Left lung (tissue), 4 donors: ENCODE measurements at regions not wholly inside any gene's neighbourhood (a gene's known extent, or its start where the extent isn't known, plus 50 kb on each side); places are given as distances from the start of the nearest gene placed in this dataset.
A peak's percentile ranks its signal among the peaks of the same experiment; 100 is the strongest.

Experiments used
- ATAC-seq: fragments of 200-7000 bp; cut with Tn5 transposase; one replicate; pipeline ENCODE4 v1.9.1; 2020; ENCODE audit warnings: moderate library complexity
- DNase-seq, 4 donors: peaks; one replicate each; pipeline ENCODE4 v3.0.0-alpha.2; 2013 to 2020
- H3K27ac ChIP-seq, 2 donors: fragments of 200-600 bp; sonication (generic) in 1 of 2; one replicate each; pipeline versions ENCODE4 v1.5.0 to v1.8.0; 2020 to 2021
- H3K27me3 ChIP-seq, 2 donors: fragments of 200-600 bp; sonication (generic) in 1 of 2; one replicate each; pipeline versions ENCODE4 v1.5.0 to v1.8.0; 2020 to 2021
- H3K36me3 ChIP-seq, 2 donors: fragments of 200-600 bp; sonication (generic) in 1 of 2; one replicate each; pipeline versions ENCODE4 v1.5.0 to v1.8.0; 2020 to 2021
- H3K4me1 ChIP-seq, 2 donors: fragments of 200-600 bp; one replicate each; pipeline ENCODE4 v1.8.0; 2021
- H3K4me3 ChIP-seq, 2 donors: fragments of 200-600 bp; sonication (generic) in 1 of 2; one replicate each; pipeline versions ENCODE4 v1.5.0 to v1.8.0; 2020 to 2021; ENCODE audit warnings: mild to moderate bottlenecking in 1 of 2
- H3K9me3 ChIP-seq, 2 donors: fragments of 200-600 bp; sonication (generic) in 1 of 2; one replicate each; pipeline versions ENCODE4 v1.5.0 to v1.8.0; 2020 to 2021
- CTCF ChIP-seq, 2 donors: fragments of 200-600 bp; sonication (generic) in 1 of 2; IDR thresholded peaks; one replicate each; pipeline versions ENCODE4 v1.5.0 to v1.8.0; 2021; ENCODE audit warnings: antibody characterized with exemption in 2 of 2
- intact Hi-C, 2 donors: fragments of 100-400 bp; cut with DNase I; formaldehyde crosslinking; loops; one replicate each; pipeline versions ENCODE4 v1.11.2 to v1.14.2; 2022
- donor health status: DM: no; HTN: yes; CAD: no.
- donor health status: DM: no; HTN: no; CAD: no.

- Histone ChIP-seq H3K9me3 (no peaks in the 10 kb centered on the region), H3K36me3 (no peaks in the 10 kb centered on the region), H3K27ac (no peak overlapping the region), H3K4me3 (no peak overlapping the region), H3K4me1 (peaks cover 6 to 49% of the 10 kb centered on the region in 2 donors), H3K27me3 (peaks cover 0 to 41% of the 10 kb centered on the region in 2 donors)
- intact Hi-C loops, result no loop called here
- ATAC-seq (no peak), DNase-seq (peak in 2 of 4 donors; percentile 19 to 68)
- TF ChIP-seq CTCF (IDR thresholded peaks at IDR 0.05), result no peak
Observed at GRCh38 chr17:77867976-77868713, 90.4 kb upstream of the TNRC6C start.

- Histone ChIP-seq H3K36me3 (no peaks in the 10 kb centered on the region), H3K27ac (peak overlapping the region in 1 of 2 donors; percentile 77), H3K4me3 (no peak overlapping the region), H3K4me1 (peaks cover 0 to 41% of the 10 kb centered on the region in 2 donors), H3K27me3 (peaks cover 0 to 39% of the 10 kb centered on the region in 2 donors), H3K9me3 (no peaks in the 10 kb centered on the region)
- intact Hi-C loops, result no loop called here
- ATAC-seq (no peak), DNase-seq (peak in 1 of 4 donors; percentile 23)
- TF ChIP-seq CTCF (IDR thresholded peaks at IDR 0.05), result no peak
Observed at GRCh38 chr17:77869041-77869599, 89.4 kb upstream of the TNRC6C start.

GRCh38 chr17:77869665-77870132 is 88.8 kb upstream of the TNRC6C start:
- DNase-seq (peak in 2 of 4 donors; percentile 64 to 77), ATAC-seq (peak; percentile 54)
- peaks cover 0 to 37% of the 10 kb centered on the region in 2 donors for H3K4me1 ChIP-seq
- intact Hi-C loops, result no loop called here
- no peak for TF ChIP-seq CTCF (IDR thresholded peaks at IDR 0.05)
- H3K36me3 ChIP-seq, result no peaks in the 10 kb centered on the region
- H3K27me3 ChIP-seq, result peaks cover 0 to 36% of the 10 kb centered on the region in 2 donors
- no peak overlapping the region for H3K4me3 ChIP-seq
- H3K27ac ChIP-seq, result peak overlapping the region in 1 of 2 donors; percentile 77
- no peaks in the 10 kb centered on the region for H3K9me3 ChIP-seq

GRCh38 chr17:77872199-77872598 is 86.3 kb upstream of the TNRC6C start:
- peaks cover 0 to 45% of the 10 kb centered on the region in 2 donors for H3K4me1 ChIP-seq
- peaks cover 0 to 36% of the 10 kb centered on the region in 2 donors for H3K27me3 ChIP-seq
- TF ChIP-seq CTCF (IDR thresholded peaks at IDR 0.05), result no peak
- H3K27ac ChIP-seq, result peak overlapping the region in 1 of 2 donors; percentile 82
- no peak overlapping the region for H3K4me3 ChIP-seq
- no peak for ATAC-seq
- intact Hi-C loops, result no loop called here
- no peak for DNase-seq
- H3K36me3 ChIP-seq, result no peaks in the 10 kb centered on the region
- peaks cover 0 to 11% of the 10 kb centered on the region in 2 donors for H3K9me3 ChIP-seq
